HTR-8/SVneo (cell line): ENCODE measurements at regions not wholly inside any gene's neighbourhood (a gene's known extent, or its start where the extent isn't known, plus 50 kb on each side); places are given as distances from the start of the nearest gene placed in this dataset.

Experiments
- DNase-seq: peaks from one replicate; pipeline ENCODE4 v3.0.0; 2011; ENCODE audit warnings: low spot score, mixed read lengths; ENCODE audit not compliant: insufficient read length
- FAIRE-seq: peaks from 2 replicates; lab custom pipeline; 2011; peaks lifted over from hg19 to GRCh38; lab: Jason Lieb, UNC

DNA sequence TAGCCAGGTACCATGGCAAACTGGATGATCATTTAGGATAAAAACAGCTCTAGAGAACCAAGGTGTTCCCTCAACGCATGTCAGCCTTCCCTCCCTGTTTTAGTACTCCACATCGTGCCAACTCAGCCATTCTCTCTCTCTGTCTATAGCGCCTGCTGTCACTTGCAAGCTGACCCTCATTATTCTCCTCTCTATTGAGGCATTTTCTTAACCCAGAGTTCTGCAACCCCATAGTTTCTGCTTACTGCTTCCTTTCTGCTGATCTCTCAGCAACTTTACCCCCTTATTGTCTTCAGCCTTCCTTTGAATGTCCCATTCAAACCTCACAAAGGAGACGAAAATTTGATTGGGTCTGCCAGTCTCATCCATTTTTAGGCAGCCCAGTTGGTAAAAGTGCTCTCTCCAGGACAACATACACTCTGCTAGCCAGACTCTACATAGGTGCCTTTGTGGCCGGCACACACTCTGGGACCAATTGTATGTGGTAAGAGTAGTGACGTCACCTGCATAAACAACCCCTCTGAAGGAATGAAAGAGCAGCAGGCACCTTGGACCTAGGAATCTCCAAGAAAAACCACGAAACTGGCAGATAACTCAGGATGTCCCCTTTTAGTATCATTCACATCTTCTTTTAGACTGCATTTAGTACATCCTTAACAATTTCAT lies 367.2 kb upstream of the KCNH7 start:
- FAIRE-seq (no peak), DNase-seq (no peak)

DNA sequence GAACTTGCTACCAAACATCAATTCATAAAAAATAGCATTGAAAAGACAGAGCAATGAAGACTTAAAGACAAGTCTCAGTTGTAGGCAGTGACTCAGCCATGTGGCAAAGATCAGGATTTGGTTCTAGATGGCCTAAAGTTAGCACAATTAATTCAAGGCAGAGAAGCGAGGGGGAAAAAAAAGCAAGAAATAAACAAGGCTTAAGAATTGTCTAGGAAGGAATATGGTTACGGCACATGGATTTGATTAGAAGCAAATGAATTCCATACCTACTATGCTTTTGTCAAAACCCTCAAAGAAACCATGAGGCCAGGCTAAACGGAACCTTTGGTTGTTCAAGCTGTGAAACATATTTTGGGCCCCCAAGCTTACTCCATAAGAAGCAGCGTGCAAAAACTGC lies 362.2 kb upstream of the KCNH7 start:
- DNase-seq (no peak), FAIRE-seq (no peak)

DNA sequence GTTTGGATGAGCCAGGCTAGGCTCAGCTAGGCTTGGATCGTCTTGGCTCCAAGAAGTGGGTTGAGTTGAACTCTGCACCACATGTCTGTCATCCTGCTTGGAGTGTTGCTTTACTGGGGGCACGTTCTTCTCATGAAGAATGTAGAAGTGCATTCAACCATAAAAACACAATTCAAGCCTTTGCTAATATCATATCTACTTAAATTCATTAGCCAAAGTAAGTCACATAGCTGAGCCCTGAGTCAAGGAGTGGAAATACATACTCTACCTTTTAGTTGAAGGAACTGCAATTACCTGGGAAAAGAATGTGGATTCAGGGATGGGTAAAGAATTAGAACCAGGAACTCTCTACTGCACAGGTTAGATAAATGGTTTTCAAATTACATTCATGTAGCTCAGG lies 360.4 kb upstream of the KCNH7 start:
- FAIRE-seq, result no peak

DNA sequence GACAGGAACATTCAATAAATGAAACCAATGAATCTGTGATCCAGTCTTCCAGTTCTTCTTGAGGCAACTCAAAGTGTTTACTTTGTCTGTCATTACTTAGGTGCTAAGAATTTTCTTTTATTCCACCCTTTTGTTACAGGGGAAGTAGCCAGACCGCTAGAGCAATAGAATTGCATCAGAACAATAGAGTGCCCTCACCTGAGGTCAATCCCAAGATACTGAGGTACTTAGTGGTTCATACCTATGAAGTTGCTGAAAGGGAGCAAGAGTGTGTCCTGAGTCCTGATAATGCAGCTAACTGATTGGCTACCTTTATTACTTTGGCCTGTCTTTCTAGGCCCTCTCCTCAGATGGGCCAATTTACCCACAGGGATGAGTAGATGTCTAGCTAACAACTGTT lies 359.4 kb upstream of the KCNH7 start:
- DNase-seq (no peak), FAIRE-seq (no peak)

More for the DNA sequence above, 360.4 kb upstream of the KCNH7 start:
- DNase-seq, result no peak

DNA sequence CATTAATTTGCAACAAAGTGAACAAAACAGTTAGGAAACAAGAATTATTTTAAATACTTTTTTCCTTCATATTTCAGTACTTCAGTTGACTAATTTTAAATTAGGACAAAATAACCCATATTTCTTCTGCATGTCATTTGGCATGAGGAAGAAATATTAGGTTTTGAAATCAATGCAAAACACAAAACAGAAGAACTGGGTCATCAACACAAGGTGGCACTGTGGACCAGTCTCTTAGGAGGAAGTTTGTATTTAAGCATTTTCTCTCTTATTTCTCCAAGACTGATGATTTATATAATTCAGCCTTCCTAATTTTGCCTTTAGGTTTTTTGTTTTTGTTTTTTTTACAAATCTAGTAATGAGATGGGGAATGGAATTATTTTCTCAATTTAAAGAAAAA lies 352.8 kb upstream of the KCNH7 start:
- no peak for FAIRE-seq

DNA sequence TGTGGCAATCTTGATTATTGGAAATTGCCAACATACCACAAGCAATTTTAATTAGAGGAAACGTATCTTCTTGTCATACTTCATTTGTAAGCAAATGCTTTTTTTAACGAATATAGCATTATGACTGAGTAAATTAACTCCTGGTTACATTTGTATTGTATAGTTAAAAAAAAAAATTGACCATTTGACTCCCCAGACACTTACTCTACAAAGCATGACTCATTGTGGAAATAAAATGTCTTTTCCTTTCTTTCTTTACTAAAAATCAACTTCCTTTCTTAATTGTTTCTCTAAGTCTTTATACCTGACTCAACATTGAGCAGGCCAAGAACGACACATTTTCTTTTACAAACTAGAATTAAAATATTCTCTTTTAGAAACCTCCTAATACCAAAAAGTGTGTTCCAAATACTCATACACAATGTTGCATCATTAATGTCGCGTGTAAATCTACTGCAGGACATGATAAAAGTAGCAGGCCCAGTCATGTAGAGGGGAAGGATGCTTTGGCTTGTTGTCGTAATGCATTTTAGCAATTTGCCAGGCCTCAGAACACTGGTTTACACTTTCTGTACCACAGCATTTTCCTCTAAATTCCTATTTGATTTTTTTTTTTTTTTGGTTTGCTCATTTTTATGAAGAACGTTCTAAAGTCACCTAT lies 349.6 kb upstream of the KCNH7 start:
- FAIRE-seq (no peak), DNase-seq (no peak)

More for the DNA sequence above, 352.8 kb upstream of the KCNH7 start:
- DNase-seq, result peak; percentile 32

DNA sequence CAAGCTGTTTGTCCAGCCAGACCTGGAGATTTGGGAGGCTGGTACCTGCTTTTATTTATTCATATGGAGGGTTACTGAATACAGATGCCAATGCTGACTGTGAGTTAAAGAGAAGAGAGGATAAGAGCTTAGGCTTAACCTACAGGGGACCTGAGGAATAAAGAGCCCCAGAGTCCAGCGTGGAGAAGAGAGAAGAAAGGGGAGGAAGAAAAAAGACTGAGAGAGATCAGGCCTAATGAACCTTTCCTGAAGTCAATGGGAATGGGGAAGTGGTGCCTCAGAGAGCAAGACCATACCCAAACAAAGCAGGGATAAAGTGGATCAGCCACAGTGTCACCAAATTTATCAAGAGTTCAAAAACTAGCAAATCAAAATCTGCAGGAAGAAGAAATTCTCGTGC lies 348.6 kb upstream of the KCNH7 start:
- FAIRE-seq (no peak), DNase-seq (no peak)

DNA sequence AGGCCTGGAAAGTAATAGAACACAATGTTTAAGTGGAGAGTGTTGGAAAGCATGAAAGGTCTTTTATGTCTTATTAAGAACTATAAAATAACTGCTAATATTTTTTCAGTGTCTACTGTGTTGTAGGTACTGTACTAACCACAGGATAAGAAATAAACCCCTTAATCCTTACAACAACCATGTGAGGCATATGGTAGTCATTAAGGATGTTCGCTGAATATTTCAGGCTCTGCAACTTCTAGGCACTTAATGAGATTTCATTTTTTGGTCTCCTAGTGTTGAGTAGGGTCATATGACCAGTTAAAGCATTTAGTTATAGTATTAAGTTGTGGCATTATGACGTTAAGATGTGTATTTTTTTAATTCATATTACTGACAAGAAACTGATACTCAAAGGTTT lies 346.6 kb upstream of the KCNH7 start:
- no peak for DNase-seq
- FAIRE-seq, result no peak

DNA sequence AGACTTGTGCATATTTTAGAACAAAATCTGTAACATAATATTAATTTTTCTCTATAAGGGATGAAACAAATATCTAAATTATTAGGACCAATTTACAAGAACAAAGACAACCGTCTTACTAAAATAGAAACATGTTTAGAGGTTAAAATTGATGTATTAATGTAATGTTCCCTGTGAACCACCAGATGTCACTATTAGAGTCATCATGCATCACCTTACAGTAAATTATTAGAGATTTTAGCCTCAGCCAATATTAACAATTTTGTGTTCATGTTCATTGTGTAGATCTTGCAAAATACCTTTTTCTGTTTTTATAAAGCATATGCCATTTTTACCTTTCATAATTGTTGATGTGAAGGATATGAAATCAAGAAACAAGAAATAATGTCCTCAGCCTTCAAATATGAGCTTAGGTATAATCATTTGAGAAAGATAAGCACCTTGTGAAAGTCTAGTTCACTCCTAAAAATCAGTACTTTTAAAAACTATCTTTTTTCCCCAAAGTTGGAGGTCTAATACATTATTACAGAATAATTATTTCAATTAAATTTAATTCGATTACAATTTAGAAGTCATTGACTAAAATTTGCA lies 344.3 kb upstream of the KCNH7 start:
- FAIRE-seq (no peak), DNase-seq (peak; percentile 10)

DNA sequence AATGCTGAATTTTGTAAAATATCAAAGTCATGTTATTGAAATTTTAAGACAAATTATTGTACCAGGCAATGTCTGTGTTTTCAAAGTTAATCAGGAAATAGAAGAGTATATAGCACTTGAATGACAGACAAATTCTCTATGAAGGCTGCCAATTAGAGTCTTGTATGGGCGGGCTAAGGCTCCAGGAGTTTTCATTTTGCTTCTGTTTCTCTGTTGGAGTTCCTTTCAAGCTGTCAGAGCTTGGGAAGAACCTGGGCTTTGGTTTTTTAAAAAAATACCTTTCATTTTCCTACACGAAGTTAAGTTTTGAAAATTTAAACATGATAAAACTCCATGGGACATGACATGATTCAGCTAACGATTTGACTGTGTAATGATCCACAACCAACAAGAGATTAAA lies 339.0 kb upstream of the KCNH7 start:
- DNase-seq (no peak), FAIRE-seq (no peak)

DNA sequence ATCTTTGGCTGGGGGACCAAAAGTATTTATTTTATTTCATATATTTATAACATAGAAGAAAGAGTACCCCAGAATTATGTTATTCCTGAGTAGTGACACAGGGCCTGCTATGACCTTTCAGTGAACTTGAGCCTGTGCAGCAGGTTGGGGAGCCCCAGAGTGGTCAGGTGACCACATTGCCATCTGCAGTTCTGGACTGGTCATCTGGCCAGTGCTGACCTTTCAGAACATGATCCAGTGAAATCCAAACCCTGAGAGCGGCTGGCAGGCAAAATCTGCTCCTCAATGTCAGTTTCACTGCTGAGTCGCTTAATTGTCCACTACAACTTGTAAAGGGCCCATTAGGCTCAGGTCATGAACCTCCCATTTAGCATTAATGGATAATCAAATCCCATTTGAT lies 336.7 kb upstream of the KCNH7 start:
- no peak for FAIRE-seq

DNA sequence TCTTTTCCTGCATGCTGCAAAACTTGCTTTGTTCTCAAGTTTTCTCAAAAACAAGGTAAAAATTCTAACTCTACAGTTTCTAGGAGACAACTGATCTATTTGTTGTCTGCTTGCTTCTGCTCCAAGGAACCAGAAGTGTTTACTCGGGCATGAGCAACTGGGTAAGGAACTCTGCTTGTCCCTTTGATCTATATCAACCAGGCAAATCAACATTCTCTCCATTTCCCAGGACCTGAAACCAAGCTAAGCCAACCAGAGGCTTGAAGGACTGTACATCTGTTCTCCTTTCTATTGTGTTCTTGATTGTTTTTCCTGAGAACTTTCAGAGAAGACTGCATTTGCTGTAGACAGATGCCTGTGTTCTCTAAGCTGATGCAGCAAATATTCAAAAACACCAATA lies 335.0 kb upstream of the KCNH7 start:
- DNase-seq, result no peak
- FAIRE-seq, result no peak

More for the DNA sequence above, 336.7 kb upstream of the KCNH7 start:
- no peak for DNase-seq

DNA sequence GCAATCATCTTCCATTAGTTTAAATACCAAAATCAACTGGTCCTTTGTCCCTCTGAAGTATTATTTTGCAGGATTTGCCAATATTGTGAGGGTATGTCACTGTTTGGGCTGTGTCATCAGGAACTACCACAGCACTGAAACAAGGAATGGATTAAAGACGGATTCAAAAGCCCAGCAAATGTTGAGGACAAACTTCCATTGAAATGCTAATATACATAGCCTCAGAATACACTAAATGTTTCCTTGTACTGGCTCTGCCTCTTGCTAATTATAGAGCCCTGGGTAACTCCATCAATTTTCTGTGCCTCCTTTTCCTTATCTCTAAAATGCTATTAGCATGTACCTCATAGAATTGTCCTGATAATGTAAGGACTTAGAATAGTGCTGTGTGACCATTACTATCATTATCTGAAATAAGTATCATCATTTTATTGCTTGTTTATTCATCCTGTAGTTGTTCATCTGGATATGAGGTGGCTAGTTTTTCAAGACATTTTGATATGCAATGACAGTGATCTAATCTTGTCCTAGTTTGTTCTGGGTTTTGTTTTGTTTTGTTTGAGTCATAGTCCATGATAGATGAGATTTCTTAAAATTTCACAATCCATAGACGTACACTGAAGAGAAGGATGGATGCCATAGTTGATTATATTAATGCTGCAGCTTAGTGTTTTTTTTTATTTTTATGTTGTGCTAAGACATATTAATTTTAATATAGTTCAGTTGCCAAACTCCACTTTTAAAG lies 333.4 kb upstream of the KCNH7 start:
- FAIRE-seq, result no peak
- no peak for DNase-seq

DNA sequence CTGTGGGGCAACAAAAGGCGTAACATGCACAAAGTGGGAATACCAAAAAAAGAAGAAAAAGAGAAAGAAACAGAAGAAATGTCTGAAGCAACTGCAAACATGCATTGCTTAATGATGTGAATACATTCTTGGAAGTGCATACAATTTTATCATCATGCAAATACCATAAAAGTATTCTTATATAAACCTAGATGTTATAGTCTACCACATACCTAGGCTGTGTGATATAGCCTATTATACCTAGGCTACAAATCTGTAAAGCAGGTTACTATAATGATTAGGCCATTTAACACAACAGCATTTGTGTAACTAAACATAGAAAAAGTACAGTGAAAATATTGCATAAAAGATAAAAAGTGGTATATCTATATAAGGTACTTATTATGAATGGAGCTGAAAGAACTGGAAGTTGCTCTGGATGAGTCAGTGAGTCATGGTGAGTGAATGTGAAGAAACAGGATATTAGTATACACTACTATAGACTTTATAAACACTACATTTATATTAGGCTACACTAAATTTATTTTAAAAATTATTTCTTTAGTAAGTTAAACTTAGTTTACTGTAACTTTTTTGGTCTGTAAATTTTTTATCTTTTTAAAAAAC lies 319.4 kb upstream of the KCNH7 start:
- DNase-seq, result no peak
- FAIRE-seq, result no peak

DNA sequence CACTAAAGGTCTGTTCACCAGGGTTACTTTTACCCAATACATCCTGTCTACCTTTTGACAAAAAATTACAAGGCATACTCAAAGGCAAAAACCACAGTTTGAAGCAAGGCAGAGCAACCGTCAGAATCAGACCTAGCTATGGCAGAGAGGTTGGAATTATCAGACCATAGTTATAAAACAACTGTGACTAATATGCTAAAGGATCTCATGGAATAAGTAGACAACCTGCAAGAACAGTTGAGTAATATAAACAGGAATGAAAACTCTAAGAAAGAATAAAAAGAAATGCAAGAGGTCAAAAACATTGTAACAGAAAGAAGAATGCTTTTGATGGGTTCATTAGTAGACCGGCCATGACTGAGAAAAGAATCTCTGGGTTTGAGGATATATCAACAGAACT lies 318.8 kb upstream of the KCNH7 start:
- DNase-seq (no peak), FAIRE-seq (no peak)

DNA sequence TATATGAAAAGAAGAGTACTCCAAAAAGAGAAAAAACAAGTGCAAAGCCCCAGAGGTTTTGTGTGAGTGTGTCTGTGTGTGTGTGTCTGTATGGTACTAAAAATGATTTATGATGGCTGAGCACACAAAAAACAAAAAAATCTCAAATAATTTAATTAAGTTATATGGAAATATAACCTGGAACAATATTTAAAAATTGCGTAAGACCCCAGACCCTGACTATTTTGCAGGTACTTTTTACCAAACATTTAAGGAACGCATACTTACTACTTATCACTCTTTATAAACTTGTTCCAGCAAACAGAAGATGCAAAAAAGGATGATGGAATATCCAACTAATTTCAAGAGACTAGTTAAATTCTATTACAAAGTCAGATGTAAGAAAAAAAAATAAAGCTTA lies 317.4 kb upstream of the KCNH7 start:
- DNase-seq, result no peak
- FAIRE-seq, result no peak

DNA sequence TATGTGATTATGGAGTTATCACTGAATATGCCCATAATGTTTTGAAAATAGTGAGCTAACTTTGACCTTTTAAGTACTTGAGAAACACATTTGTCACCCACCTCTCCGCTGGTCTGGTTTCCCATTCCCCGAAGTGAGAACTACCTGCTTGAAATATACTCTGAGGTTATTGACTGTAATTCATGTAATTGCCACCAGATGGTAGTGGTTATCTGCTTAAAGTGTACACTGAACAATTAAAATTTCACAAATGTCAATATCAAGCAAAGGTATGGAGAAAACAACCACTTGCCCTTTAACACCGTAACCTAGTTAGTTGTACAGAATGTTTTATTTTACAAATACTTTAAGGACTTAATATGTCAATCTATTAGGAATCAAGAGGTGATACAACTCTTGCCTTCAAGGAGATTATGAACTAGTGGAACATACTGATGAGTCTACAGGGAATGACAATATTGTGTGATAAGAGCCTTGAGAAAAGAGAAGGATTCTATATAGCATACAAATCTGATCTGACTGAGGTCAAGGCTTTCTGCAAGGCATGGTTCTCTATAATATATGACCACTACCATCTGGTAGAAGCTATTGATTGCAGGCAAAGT lies 316.8 kb upstream of the KCNH7 start:
- FAIRE-seq (no peak), DNase-seq (peak; percentile 23)

DNA sequence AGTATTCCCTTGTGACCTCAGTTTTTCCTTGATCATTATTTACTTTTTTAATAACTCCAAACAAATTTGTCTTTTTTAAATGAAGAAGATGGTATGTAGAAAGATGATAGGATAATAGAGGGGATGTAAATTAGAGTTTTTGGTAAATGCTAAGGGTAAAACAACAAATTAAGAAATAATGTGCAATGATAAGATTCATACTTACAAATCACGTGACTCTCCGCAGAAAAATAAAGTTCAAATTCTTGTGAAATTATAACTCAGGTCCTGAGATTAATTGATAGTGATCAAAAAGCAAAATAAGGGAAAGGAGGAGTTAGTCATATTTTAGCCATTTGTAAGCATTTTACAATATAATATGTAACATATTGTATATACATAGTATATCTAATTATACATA lies 304.1 kb upstream of the KCNH7 start:
- DNase-seq (no peak), FAIRE-seq (no peak)

DNA sequence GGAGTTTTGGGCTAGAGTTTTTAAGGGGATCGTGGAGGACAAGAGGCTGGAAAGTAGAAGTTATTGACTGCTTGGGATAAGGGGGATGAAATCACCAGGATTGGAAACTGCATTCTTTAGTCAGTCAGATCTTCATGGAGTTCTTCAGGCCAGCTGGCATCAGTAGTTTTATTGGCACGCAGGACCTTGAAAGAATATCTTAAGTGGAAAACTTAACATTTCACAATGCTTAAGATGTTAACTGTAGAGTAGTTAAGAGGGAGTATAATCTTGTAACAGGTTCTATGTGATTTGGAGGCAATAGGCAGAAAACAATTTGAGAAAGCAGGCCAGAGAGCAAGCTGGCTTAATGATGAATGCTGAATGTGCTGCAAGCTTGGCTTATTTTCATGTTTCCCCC lies 300.4 kb upstream of the KCNH7 start:
- no peak for FAIRE-seq

DNA sequence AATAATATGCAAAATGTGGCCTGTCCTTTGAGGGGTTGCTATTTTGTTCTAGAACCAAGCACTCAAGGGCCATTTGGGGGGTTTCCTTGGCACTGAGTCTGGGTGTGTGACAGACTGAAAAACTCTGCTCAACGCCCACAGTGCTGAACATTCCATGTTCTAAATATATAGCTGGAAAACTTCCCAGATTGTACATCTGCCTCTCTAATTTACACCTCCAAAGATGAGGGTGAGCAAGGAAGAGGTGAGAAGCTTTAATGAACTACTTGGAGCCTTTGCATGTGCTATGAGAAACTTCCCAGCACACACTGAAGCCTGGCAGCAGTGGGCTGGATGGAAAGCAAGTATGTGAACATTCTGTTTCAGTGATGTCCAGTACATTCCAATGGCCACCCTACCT lies 296.7 kb upstream of the KCNH7 start:
- no peak for FAIRE-seq
- no peak for DNase-seq

More for the DNA sequence above, 300.4 kb upstream of the KCNH7 start:
- DNase-seq, result no peak
